DOHH2 (cell line): ENCODE measurements at regions not wholly inside any gene's neighbourhood (a gene's known extent, or its start where the extent isn't known, plus 50 kb on each side); places are given as distances from the start of the nearest gene placed in this dataset.

Experiments used
- H3F3A ChIP-seq: fragments of 200-600 bp; sonication (generic), shearing (Covaris generic); 2 replicates; pipeline ENCODE4 v1.6.0; 2016; ENCODE audit warnings: antibody characterized with exemption, mild to moderate bottlenecking; ENCODE audit not compliant: control insufficient read depth, insufficient read depth
- H3K27ac ChIP-seq: fragments of 200-600 bp; sonication (generic); 2 replicates; pipeline ENCODE4 v1.5.1; 2014; ENCODE audit warnings: low read depth, mild to moderate bottlenecking, low read length, moderate library complexity
- H3K27me3 ChIP-seq: fragments of 200-600 bp; sonication (generic); 2 replicates; pipeline ENCODE4 v1.6.1; 2014; ENCODE audit warnings: mild to moderate bottlenecking, low read length, mixed read lengths; ENCODE audit not compliant: control insufficient read depth
- H3K36me3 ChIP-seq: fragments of 200-600 bp; sonication (generic); 2 replicates; pipeline ENCODE4 v1.6.1; 2014; ENCODE audit warnings: mild to moderate bottlenecking, low read length, moderate library complexity, mixed read lengths; ENCODE audit not compliant: control insufficient read depth
- H3K4me1 ChIP-seq: fragments of 200-600 bp; sonication (generic); 2 replicates; pipeline ENCODE4 v1.6.1; 2014; ENCODE audit warnings: mild to moderate bottlenecking, low read length, mixed read lengths; ENCODE audit not compliant: control insufficient read depth
- H3K4me2 ChIP-seq: fragments of 200-600 bp; sonication (generic); 2 replicates; pipeline ENCODE4 v1.6.0; 2014; ENCODE audit warnings: mild to moderate bottlenecking, low read length, moderate library complexity
- H3K4me3 ChIP-seq: fragments of 200-600 bp; sonication (generic); 2 replicates; pipeline ENCODE4 v1.5.1; 2014; ENCODE audit warnings: mild to moderate bottlenecking, low read length, mixed read lengths
- H3K79me2 ChIP-seq: fragments of 200-600 bp; sonication (generic); 2 replicates; pipeline ENCODE4 v1.6.1; 2014; ENCODE audit warnings: mild to moderate bottlenecking, low read length, mixed read lengths; ENCODE audit not compliant: control insufficient read depth
- H3K9me2 ChIP-seq: fragments of 200-600 bp; sonication (generic); replicated peaks from 2 replicates; pipeline ENCODE4 v1.6.1; 2014; ENCODE audit warnings: mild to moderate bottlenecking, low read length, mixed read lengths; ENCODE audit not compliant: control insufficient read depth
- H3K9me3 ChIP-seq: fragments of 200-600 bp; sonication (generic); 2 replicates; pipeline ENCODE4 v1.6.1; 2014; ENCODE audit warnings: antibody characterized with exemption, low read length, mixed read lengths; ENCODE audit not compliant: control insufficient read depth, insufficient read depth
- H4K20me1 ChIP-seq: fragments of 200-600 bp; sonication (generic); 2 replicates; pipeline ENCODE4 v1.6.0; 2014; ENCODE audit warnings: low read depth, mild to moderate bottlenecking, antibody characterized with exemption, low read length, moderate library complexity; ENCODE audit not compliant: control insufficient read depth, insufficient read depth
- EZH2phosphoT487 ChIP-seq: fragments of 200-600 bp; sonication (generic); IDR thresholded peaks from 2 replicates; pipeline ENCODE4 v1.6.1; 2017; ENCODE audit warnings: borderline replicate concordance, mild to moderate bottlenecking, antibody characterized with exemption, low read length, moderate library complexity, mixed read lengths
- TF ChIP-seq, protein P1 (sequence below): fragments of 200-600 bp; sonication (generic); IDR thresholded peaks from one replicate; pipeline ENCODE4 v1.5.1; 2014; ENCODE audit warnings: antibody characterized with exemption, mild to moderate bottlenecking, low read depth, low read length; ENCODE audit not compliant: poor library complexity, severe bottlenecking

DNA sequence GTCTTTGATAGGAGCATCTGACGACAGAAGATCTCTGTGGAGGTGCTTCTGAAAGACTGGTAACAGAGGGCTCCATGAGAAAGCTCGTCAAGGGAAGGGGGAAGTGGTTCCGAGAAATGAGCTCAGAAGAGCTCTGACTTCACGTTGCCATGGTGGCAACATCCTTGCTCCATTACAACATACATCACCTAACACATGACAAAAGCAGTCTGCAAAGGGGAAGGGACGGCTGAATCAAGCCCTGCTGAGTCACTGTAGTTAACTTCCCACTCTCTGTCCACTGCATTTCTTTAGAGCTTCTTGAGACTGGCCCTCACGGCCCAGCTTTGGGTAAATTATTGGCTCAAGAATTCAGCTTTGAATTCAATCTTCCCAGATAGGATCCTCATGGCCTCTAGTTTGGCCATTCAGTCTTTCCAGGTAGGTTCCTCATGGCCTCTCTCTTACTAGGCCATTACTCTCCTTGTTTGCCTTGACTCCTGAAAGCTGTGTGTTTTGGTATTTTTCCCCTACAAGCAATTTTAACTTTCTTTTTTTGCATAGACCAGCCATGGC lies 88.0 kb upstream of the ZNF648 start:
- H3F3A ChIP-seq, result no peaks in the 10 kb centered on the region
- H3K9me2 ChIP-seq, result no peaks in the 10 kb centered on the region
- H3K4me2 ChIP-seq, result no peak overlapping the region
- no peaks in the 10 kb centered on the region for H4K20me1 ChIP-seq
- H3K27ac ChIP-seq, result no peak overlapping the region
- no peaks in the 10 kb centered on the region for H3K4me1 ChIP-seq
- no peaks in the 10 kb centered on the region for H3K36me3 ChIP-seq
- H3K27me3 ChIP-seq, result no peaks in the 10 kb centered on the region; the same call in 1 of the 2 replicates
- no peaks in the 10 kb centered on the region for H3K79me2 ChIP-seq
- H3K9me3 ChIP-seq, result no peaks in the 10 kb centered on the region
- H3K4me3 ChIP-seq, result no peak overlapping the region
- TF ChIP-seq, protein P1, sequence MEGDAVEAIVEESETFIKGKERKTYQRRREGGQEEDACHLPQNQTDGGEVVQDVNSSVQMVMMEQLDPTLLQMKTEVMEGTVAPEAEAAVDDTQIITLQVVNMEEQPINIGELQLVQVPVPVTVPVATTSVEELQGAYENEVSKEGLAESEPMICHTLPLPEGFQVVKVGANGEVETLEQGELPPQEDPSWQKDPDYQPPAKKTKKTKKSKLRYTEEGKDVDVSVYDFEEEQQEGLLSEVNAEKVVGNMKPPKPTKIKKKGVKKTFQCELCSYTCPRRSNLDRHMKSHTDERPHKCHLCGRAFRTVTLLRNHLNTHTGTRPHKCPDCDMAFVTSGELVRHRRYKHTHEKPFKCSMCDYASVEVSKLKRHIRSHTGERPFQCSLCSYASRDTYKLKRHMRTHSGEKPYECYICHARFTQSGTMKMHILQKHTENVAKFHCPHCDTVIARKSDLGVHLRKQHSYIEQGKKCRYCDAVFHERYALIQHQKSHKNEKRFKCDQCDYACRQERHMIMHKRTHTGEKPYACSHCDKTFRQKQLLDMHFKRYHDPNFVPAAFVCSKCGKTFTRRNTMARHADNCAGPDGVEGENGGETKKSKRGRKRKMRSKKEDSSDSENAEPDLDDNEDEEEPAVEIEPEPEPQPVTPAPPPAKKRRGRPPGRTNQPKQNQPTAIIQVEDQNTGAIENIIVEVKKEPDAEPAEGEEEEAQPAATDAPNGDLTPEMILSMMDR, result no peak
- no peak for TF ChIP-seq EZH2phosphoT487

DNA sequence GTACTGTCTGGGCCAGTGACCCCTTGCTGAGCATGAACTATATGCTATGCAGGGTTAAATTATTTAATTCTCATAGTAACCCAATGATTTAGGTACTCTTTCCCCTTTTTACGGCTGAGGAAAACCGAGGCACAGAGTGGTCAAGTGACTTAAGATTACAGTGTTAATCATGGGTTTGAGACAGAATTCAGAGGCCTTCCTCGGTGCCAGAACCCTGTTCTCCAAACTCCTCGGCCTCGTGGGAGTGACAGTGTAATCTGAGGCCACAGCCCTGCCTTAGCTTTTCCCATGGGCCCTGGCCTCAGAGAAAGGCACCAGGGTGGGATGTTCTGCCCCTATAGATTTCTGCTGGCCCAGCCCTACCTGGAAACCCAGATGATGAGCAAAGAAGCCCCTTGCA lies 86.4 kb upstream of the ZNF648 start:
- no peaks in the 10 kb centered on the region for H3K4me1 ChIP-seq
- no peaks in the 10 kb centered on the region for H4K20me1 ChIP-seq
- H3K27me3 ChIP-seq, result no peaks in the 10 kb centered on the region; the same call in 1 of the 2 replicates
- no peaks in the 10 kb centered on the region for H3K9me2 ChIP-seq
- H3K4me3 ChIP-seq, result no peak overlapping the region
- H3K27ac ChIP-seq, result no peak overlapping the region
- no peaks in the 10 kb centered on the region for H3K79me2 ChIP-seq
- TF ChIP-seq, protein P1, result no peak
- no peak for TF ChIP-seq EZH2phosphoT487
- no peaks in the 10 kb centered on the region for H3K36me3 ChIP-seq
- no peaks in the 10 kb centered on the region for H3K9me3 ChIP-seq
- H3K4me2 ChIP-seq, result no peak overlapping the region
- no peaks in the 10 kb centered on the region for H3F3A ChIP-seq

DNA sequence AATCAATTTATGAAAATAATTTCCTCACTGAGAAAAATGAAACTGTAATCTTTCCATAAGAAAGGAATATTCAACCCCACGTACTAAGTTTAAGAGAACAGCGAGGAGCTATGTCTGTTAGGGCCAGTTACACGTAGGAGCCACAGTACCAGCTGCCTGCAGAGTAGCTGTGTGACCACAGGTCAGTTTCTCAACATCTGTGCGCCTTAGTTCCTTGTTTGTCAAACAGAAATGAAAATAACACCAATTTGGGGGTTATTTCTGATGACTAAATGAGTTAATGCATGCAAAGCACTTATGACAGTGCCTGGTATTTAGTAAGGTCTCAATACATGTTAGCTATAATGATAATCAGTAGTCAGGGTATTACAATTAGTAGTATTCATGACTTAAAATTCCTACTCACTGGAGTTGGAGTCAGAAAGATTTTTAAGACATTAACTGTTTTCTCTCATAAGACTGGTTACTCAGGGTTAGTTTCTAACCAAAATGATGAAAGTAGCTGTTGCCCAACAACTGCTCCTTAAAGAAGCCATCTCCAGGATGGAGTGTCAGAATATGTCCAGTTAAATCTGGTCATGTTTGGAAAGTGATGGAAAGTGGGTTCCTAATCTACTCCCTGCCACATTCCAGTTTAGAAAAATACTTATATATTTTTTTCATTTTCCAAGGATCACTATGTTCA lies 85.8 kb upstream of the ZNF648 start:
- Histone ChIP-seq H3K4me3 (no peak overlapping the region), H4K20me1 (no peaks in the 10 kb centered on the region), H3K9me2 (no peaks in the 10 kb centered on the region), H3K27me3 (no peaks in the 10 kb centered on the region; the same call in 1 of the 2 replicates), H3F3A (no peaks in the 10 kb centered on the region), H3K27ac (no peak overlapping the region), H3K79me2 (no peaks in the 10 kb centered on the region), H3K4me2 (no peak overlapping the region), H3K9me3 (no peaks in the 10 kb centered on the region), H3K4me1 (no peaks in the 10 kb centered on the region), H3K36me3 (no peaks in the 10 kb centered on the region)
- TF ChIP-seq, protein P1, result no peak
- no peak for TF ChIP-seq EZH2phosphoT487
